WI38 (cell line): ENCODE measurements at regions not wholly inside any gene's neighbourhood (a gene's known extent, or its start where the extent isn't known, plus 50 kb on each side); places are given as distances from the start of the nearest gene placed in this dataset.

Experiments
- H3K4me3 ChIP-seq: 2 replicates; pipeline ENCODE4 v1.5.1; 2011; ENCODE audit warnings: low read depth, mild to moderate bottlenecking, control low read depth, low read length
- CTCF ChIP-seq: IDR thresholded peaks from 2 replicates; pipeline ENCODE4 v1.5.1; 2012; ENCODE audit warnings: low read depth, mild to moderate bottlenecking, control low read depth, low read length

DNA sequence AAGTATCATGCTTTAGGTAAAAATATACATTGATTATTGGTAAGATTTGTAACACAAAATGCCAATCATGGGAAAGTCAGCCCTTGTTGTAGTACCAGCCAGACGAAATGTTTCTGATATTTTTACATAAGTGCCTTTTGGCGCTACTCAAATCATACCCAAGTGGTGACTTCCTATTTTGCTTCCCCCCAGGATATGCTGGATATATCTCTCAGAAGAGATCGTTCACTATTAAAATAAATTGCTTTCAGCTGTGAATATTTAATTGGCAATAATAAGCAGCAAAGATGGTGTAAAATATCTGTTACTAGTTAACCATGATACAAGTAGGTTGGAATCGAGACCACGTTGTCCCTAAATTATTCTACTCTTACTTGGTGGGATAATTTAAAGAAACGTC lies 909.2 kb upstream of the LRRN3 start:
- no peak overlapping the region for H3K4me3 ChIP-seq
- TF ChIP-seq CTCF, result no peak

DNA sequence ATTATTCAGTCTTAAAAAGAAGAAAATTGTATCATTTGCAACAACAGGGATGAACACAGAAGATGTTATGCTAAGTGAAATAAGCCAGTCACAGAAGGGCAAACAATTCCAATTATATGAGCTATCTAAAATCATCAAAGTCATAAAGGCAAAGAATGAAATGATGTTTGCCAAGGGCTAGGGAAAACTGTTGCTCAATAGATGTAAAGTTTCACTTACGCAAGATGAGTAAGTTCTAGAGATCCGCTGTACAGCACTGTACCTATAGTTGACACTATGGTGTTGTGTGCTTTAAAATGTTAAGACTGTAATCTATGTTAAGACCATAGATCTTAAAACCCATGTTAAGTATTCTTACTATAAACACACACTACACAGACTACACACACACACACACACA lies 904.6 kb upstream of the LRRN3 start:
- no peak overlapping the region for H3K4me3 ChIP-seq
- TF ChIP-seq CTCF, result no peak

GRCh38 chr7:110187877-110188554 lies 902.9 kb upstream of the LRRN3 start:
- H3K4me3 ChIP-seq, result no peak overlapping the region
- TF ChIP-seq CTCF, result no peak

DNA sequence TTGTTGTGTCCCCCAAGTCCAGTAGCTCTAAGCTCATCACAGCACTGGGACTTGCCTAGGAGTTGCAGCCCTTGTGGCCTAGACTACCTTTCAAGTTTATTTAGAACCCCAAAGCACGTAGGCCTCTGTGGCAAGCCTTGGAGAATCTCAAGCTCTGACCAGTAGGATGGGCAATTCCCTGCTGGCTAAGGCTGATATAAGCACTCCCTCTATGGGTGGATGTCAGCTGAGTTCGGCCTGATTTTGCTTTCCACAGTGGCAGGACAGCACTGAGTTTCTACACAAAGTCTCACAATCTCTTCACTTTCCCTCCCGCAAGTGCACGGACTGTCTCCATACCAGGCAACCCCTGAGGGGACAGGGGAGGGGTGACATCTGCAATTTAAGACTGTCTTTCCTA lies 886.4 kb upstream of the LRRN3 start:
- no peak overlapping the region for H3K4me3 ChIP-seq
- peak; percentile 47 for TF ChIP-seq CTCF

- no peak overlapping the region for H3K4me3 ChIP-seq
- no peak for TF ChIP-seq CTCF
Observed at GRCh38 chr7:110205899-110206298, 885.0 kb upstream of the LRRN3 start.

DNA sequence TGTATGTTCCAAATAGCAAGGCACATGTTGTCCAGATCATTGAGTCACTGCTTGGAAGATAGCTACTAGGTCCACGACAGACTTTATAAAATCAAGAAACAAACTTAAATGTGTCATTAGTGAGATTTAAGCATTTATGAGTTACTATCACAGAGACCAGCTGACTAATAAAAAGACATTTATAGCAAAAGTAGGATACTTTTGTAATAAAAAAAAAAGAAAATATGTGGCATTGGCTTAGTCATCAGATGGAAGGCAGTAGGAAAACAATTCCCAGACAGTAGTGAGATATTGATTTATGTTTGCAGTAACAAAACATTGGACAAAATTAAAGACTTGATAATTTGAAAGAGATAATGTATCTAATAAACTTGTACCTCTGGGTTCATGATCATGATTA lies 881.0 kb upstream of the LRRN3 start:
- H3K4me3 ChIP-seq, result no peak overlapping the region
- TF ChIP-seq CTCF, result no peak

DNA sequence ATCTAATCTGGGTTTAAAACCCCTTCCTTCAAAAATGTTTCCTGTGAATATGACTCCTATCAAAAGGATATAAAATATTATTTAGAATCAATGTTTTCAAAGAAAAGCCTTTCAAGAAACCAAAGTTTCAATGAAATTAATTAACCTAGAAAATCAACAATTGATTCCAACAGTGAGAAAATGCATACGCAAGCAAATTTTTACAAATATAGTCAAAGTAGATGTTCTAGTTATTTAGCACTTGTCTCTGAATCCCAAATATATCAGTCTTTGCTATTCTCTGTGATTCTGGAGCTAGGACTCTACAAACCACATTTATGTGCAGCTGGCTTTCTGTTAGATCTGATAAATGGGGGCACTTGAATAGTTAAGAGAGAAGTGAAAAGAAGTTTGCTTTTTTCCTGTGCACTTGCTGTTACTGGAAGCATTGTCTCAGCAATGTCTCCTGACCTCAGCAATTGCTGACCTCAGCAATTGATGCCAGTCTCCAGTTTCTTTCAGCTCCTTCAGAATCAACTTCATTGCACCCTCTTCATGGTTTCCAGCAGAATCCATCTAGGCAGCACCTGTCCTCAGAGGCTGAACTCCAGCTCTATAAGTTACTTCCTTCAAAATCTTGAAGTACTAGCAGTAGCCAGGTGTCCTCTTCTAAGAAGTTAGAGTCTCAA lies 879.9 kb upstream of the LRRN3 start:
- no peak for TF ChIP-seq CTCF
- no peak overlapping the region for H3K4me3 ChIP-seq
